HG03045 (cell line): ENCODE measurements at regions not wholly inside any gene's neighbourhood (a gene's known extent, or its start where the extent isn't known, plus 50 kb on each side); places are given as distances from the start of the nearest gene placed in this dataset.

Experiments used
- ATAC-seq: cut with Tn5 transposase; IDR thresholded peaks from one replicate; pipeline ENCODE4 v1.9.1; 2021; ENCODE audit warnings: mild to moderate bottlenecking, moderate library complexity; ENCODE audit not compliant: unreplicated experiment

DNA sequence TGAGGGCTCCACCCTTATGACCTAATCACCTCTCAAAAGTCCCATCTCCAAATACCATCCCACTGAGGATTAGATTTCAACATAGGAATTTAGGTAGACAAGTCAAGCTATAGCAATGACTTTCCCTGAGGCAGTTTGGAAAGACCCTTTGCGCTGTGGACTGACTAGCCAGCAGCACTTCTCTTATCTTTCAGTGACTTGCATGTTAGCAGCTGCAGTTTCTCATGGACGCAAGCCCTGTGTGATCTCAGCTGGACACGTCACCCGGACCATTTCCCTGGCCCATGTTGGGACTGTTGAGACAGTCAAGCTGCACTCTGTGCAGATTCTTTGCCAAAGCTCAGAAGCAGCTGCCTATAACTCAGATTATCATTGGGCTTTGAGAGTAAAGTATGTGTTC is 408.1 kb upstream of the USP24 start:
- no peak for ATAC-seq

DNA sequence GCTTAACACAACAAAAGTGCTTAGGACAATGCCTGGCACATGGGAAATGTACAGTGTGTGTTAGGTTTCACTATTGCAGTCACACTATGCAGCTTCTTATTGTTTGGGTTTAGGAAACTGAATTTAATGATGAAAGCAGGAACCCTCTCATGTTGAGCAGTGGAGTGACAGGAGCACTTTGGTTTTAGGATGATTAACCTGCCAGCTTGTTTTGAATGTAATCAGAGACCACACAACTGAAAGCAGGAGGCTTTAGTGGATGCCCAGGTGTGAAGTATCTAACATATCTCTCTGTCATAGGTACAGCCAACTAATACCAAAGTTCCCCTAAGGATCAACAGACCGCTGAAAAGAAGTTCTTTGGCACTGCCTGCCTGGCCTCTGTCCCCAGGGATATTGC is 406.9 kb upstream of the USP24 start:
- ATAC-seq, result no peak

DNA sequence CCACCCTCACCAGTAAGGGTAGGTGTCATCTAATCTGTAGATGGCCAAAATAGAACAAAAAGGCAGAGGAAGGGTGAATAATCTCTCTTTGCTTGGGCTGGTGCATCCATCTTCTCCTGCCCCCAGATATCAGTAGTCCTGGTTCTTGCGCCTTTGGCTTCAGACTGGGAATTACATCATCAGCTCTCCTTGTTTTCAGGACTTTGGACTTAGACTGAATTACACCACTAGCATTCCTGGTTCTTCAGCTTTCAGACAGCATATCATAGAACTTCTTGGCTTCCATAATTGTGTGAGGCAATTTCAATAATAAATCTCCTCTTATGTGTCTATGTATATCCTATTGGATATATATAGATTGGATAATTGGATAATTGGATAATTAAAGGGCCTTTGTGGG is 403.0 kb upstream of the USP24 start:
- ATAC-seq, result no peak

DNA sequence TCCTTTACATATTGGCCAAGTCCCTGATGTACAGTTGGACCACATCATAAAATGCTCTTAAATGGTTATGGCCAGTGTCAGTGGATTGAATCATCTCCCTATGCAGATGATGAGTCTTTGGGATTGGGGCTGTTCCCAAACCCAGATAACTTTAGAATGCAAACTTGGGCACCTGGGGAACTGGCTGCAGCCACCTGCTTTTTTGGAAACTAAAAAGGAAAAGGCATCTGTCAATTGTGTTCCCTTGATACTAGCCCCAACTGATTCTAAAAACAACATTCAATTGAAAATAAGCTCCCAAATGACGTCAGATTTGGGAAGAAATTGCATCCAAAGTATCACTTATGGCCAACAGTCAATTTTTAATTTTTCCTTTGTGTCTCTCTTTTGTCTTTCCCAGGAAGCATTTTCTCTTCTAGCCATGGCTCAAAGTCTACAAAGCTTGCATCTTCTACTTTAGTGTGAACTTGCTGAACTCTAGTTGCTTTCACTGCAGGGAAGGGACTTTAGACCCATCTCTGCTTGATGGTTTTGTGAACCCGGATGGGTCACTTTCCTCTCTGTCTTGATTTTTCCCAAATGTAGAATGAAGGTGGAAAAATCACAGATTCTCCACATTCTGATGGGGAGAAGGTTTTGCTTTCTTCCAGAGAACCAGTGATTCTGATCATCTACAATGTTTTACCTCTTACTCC is 402.3 kb upstream of the USP24 start:
- no peak for ATAC-seq

DNA sequence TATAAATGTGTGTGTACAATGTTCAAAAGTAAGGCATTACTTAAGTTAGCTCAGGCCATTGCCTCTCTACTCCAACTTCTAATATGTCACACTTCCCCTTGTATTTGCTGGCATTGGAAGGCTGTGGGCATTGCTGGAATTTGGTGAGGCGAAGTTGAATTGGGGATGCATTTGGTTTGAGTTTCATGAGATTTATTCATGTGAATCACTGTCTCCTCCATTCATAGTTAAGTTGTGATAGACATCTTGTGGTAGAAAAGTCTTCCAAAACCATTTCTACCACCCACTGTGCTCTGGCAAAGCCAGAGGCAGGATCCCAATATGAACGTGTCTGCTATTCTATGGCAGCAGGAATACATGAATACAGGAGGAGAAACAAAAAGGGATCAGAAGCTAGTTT is 397.8 kb upstream of the USP24 start:
- no peak for ATAC-seq

DNA sequence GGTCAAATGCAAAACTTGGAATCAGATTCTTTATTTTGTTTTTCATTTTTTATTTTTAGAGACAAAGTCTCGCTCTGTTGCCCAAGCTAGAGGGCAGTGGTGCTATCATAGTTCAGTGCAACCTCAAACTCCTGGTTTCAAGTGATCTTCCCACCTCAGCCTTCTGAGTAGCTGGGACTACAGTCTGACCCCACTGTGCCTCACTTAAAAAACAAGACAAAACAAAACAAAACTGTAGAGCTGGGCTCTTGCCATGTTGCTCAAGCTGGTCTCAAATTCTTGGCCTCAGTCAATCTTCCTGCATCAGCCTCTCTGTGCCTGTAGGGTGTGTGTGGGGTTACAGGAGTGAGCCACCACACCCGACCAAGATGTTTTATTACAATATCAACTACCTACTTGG is 396.0 kb upstream of the USP24 start:
- no peak for ATAC-seq

DNA sequence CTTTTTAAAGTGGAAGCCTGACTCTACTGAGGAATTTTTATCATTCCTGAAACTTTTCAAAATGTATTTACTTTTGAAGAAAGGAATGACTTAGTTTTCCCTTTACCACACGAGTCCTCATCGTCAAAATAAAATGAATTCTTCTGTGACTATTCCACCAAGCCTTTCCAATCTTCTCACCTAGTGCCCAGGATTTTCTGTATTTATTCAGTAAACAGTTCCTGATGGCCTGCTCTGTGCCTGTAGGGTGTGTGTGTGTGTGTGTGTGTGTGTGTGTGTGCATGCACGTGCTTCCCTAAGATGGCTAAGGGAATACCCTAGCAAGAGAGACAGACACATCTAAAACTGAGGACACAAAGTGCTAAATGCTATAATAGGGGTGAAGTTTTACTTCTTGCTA is 395.0 kb upstream of the USP24 start:
- ATAC-seq, result no peak

DNA sequence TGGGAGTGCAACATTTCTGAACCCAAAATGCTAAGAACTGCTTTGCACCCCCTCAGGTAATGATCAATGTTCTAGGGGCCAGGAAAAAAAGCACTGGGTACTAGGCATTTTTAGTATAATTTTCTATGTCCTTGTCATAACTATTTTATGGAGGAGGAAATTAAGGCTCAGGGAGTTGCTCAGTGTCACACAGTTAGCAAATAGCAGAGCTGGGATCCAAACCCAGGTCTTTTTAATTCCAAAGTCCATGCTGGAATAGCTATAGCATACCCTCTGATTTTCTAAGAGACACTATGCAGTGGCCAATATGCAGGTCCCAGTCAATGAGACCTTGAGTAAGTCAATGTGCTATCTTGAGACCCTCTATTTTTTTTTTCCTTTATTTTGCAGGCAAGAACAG is 394.5 kb upstream of the USP24 start:
- no peak for ATAC-seq

DNA sequence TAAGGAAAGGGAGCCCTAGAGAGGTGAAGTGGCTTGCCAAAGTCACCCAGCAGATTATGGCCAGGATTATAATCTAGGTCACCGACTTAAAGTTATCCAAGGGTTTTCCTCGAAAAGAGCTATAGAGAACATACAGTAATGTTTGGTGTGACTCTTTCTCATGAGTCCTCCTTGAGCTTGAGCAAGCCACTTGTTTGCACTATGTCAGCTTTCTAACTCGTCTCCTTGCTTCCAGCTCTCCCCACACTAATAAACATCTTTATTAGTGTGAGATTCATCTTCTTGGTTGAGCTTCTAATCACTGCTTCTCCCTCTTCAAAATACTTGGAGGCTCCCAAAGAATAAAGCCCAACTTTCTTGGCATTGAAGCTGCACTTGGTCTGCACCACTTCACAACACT is 390.0 kb upstream of the USP24 start:
- no peak for ATAC-seq

DNA sequence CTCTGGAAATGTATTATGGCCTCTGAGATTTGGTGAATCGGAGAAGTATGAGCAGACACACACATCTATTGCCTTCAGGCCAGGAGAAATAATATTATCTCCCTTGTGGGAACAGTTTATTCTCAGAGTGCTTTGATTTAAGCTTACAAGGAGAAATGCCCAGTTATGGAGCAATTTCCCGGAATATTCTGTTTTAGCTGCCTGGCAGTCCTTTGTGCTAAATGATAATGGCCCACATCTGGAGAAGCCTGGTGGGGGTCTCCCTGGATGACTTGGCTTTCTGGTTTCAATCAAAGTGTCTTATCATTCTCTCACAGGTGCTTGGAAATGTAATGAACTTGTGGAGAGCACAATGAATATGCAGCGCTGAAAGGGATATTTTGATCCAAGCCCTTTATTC is 389.6 kb upstream of the USP24 start:
- no peak for ATAC-seq

DNA sequence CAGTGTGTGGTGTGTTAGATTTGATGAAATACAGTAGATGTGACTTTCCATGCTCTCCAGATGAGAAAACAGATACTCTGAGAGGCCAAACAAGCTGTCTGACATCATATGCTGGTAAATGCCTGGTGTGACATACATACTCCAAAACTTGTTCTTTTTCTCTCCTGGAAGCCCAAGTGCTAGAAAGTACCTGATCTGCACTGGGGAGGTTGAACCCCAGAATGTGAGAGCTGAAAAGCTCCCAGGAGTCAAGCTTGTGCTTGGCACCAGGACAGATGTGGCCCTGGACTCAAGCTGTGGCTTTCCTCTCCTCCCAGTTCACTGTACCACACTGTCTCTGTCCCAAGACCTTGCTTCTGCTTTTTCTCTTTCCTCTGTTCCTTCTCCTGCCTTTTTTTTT is 389.0 kb upstream of the USP24 start:
- no peak for ATAC-seq

DNA sequence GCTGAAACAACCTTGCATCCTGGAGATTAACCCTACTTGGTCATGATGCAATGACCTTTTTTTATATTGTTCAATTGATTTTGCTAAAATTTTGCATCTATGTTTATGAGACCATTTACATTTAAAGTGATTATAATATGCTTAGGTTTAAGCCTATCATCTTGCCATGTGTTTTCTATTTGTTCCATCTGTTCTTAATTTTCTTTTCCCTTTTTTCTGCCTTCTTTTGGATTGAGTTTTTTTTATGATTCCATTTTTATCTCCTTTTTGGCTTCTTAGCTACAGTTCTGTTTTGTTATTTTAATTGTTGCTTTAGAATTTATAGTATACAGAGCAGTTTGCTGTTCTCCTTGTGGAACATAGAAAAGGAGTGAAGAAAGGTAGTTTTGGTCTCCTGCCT is 385.1 kb upstream of the USP24 start:
- ATAC-seq, result no peak

DNA sequence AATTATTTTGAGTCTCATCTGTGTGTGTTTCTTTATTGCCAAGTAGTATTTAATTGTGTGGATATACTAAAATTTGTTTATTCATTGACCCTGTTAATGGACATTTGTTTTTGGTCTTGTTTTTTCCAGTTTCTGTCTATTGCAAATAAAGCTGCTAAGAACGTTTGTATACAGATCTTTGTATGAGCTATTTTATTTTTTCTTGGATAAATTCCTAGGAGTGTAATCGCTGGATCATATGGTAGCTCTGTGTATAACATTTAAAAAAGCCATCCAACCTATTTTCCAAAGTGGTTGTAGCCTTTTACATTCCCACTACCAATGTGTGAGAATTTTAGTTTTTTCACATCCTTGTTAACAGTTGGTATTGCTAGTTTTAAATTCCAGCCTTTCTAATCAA is 382.7 kb upstream of the USP24 start:
- no peak for ATAC-seq

DNA sequence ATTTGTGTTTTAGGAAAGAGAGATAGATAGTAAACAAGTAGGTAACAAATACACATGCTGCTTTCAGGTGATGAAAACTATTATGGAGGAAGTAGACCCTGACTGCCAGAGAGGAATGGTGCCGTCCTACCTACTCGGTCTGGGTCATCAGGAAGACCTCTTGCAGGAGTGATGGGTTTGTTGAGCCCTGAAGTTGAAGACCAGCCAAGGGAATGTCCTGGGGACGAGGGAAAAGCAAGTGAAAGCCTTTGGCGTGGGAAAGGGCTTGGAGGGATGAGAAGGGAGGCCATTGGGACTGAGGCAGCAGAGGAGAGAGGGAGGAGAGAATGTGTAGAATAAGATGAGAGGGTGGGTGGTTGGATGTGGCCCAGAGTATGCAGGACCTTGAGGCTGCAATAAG is 379.5 kb upstream of the USP24 start:
- no peak for ATAC-seq

DNA sequence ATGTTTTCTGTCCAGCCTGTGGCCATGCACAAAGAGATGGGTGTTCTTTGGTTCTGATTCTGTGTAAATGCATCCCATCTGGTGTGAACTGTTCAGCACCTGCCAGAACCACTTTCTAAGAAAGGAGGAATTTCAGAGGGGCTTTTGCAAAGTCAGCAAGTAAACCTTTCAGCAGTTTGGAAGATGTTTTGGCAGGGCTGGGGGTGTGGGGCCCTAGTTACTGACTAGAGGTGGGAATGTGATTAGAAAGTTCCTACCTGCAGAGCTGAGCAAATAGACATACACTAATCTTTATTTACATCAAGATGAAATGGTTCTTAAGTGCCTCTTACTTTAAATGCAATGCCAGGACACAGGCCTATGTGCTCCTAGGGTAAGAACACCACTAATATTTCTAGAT is 378.1 kb upstream of the USP24 start:
- no peak for ATAC-seq

DNA sequence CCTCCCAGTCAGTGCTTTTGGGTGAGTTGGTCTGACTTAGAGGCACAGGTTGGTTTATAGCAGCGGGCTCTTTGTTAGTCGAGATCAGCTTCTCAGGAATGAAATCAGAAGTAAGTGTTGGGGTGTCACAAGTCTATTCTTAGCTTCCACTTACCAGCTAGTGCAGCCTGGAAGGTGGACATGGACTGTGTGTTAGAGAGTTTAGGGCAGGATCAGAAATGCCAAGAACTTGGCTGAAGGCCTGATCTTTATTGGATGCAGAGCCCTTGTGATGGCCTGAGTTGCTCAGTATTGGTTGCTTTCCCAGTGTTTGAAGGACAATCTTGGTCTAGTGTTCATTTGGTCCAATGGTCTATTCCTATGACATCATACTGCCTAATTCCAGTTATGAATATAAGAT is 377.0 kb upstream of the USP24 start:
- ATAC-seq, result no peak

DNA sequence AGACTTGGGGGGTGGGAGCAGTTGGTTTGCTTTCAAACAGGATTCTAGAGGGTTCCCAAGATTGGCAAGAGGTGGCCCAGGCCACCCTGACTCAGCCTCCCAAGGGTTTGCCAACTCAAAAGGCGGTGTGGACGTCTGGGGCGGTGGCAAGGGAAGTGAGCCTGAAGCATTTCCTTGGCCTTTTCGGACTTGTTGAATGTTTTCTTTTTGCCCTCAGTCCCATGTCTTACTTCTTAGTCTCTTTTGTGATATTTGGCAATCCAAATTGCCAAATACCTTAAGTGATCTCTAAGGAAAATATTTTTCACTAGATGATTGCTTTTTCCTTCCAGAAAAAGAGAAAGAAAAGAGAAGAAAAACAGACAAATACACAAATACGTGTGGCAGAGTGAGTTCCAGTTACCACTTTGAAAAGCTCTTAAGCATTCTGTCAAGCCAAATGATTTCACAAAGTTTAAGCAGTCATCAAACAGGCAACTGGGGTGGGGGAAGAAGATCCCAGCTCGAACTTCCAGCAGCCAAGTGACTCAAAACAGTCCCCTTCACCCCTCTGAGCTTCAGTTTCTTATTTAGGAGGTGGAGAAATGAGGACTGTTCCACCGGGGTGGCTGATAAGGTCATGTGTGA is 374.6 kb upstream of the USP24 start:
- no peak for ATAC-seq

DNA sequence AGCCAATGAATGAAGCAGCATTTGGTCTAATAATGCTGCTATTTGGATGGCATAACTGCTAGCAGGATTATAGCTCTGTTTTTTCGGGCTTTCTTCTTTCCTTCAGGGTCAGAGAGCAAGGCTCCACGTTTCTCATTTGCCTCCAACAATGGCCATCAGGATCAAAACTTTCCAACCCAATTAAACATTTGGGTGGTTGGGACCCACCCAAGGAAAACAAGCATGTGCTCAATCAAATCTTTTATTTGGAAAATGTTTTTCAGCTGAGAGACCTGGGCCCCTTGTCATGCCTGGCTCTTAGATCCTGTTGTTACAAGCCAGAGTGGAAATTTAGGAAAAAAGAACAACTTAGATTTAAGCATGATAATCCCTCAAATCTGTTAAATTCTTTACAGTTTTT is 373.1 kb upstream of the USP24 start:
- no peak for ATAC-seq

DNA sequence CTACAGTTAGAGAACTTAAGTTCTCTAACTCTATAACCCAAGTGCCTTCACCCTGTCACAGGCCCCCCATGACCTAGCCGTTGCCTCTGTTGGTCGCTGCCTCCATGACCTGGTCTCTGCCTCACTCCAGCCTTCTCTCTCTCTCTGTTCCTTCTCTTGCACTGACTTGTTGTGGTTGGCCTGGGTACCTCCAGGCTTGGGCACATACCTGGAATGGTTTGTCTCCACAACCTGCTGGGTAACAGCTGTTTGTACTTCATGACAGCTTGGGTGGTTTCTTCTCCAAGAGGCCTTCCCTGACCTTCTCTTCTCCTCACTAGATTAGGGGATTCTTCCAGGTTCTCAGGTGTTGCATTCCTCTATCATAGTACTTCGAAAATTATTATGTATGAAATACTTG is 371.6 kb upstream of the USP24 start:
- ATAC-seq, result no peak

DNA sequence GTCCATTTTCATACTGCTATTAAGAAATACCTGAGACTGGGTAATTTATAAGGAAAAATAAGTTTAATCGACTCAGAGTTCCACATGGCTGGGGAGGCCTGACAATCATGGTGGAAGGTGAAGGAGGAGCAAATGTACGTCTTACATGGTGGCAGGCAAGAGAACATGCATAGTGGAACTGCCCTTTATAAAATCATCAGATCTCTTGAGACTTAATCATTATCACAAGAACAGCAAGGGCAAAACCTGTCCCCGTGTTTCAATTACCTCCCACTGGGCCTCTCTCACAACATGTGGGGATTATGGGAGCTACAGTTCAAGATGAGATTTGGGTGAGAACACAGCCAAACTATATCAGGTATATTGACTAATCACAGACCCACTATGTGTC is 370.2 kb upstream of the USP24 start:
- ATAC-seq, result no peak

DNA sequence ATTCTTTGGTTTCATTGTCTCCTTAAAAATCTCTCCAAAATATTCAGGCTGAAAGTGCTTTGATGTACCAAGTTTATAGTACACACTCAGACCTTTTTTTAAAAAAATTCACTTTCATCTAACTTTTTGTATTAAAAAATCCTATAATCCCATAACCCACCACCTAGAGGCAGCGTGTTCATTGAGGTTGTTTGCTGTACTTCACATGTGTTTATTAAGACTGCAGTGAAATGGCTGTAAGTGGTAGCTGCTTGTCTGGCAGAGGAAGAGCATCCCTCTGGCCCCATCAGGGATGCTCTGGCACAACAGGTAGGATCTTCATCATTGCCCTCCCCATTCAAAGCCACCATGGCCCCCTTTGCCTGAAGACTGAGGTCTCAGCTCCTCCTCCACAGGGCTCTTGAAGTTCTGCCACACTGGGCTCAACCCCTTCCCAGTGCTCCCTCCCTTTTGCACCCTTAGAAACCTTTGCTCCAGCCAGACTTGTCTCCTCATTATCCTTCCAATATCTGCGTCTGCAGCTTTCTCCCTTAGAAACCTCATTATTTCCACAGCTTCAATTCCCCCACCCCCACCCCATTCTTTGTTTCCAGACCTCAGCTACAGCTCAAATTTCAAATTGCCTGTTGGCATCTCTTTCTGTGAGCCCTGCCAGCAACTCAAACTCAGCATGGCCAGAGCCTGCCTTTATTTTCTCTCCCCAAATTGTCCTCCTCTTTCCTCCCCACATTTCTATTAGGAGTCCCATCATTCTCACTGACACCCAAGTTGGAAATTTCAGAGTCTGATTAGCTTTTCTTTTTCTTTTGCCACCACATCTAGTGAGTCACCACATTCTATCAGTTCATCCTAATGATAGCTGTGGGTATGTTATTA is 369.6 kb upstream of the USP24 start:
- ATAC-seq, result no peak

DNA sequence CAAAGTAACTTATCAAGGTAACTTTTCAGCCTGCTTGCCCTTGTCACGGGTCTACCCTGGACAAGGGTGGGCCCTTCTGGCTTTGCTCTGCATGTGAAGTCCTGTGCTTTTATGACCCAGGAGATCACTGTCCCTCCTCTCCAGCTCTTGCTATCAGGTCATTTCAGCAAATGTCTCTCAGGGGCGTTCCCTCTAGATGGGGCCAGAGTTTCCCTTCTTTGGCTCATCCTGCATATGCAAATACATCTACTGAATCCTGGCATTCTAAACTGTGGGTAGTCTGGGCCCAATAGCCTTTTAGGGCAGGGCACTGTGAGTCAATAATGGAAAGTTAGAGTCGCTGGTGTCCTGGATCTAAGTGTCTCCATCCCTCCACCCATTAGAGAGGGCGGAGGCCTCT is 366.9 kb upstream of the USP24 start:
- ATAC-seq, result no peak
